Smooth muscle cell (in vitro differentiated cells): ENCODE measurements at regions not wholly inside any gene's neighbourhood (a gene's known extent, or its start where the extent isn't known, plus 50 kb on each side); places are given as distances from the start of the nearest gene placed in this dataset.

Source experiments
- DNase-seq: peaks from one replicate; lab custom pipeline; 2025; ENCODE audit not compliant: unreplicated experiment; lab: John Stamatoyannopoulos, UW
- H2AFZ ChIP-seq: fragments of 200-600 bp; sonication (generic); 2 replicates; pipeline ENCODE4 v1.6.0; 2016; ENCODE audit warnings: antibody characterized with exemption, low read depth, mild to moderate bottlenecking
- H3F3A ChIP-seq: fragments of 200-600 bp; sonication (generic); 2 replicates; pipeline ENCODE4 v1.6.0; 2017; ENCODE audit warnings: antibody characterized with exemption, low read depth
- H3K27ac ChIP-seq: fragments of 200-600 bp; sonication (generic); 2 replicates; pipeline ENCODE4 v1.5.1; 2016; ENCODE audit warnings: low read depth, mild to moderate bottlenecking
- H3K27me3 ChIP-seq: fragments of 200-600 bp; sonication (generic); 2 replicates; pipeline ENCODE4 v1.6.1; 2016; ENCODE audit warnings: low read depth, mild to moderate bottlenecking
- H3K36me3 ChIP-seq: fragments of 200-600 bp; sonication (generic); 2 replicates; pipeline ENCODE4 v1.5.1; 2016; ENCODE audit warnings: low read depth
- H3K4me1 ChIP-seq: fragments of 200-600 bp; sonication (generic); 2 replicates; pipeline ENCODE4 v1.5.1; 2016; ENCODE audit warnings: low read depth
- H3K4me2 ChIP-seq: fragments of 200-600 bp; sonication (generic); 2 replicates; pipeline ENCODE4 v1.6.0; 2016; ENCODE audit warnings: mild to moderate bottlenecking
- H3K4me3 ChIP-seq: fragments of 200-600 bp; sonication (generic); 2 replicates; pipeline ENCODE4 v1.5.1; 2016; ENCODE audit warnings: mild to moderate bottlenecking
- H3K79me2 ChIP-seq: fragments of 200-600 bp; sonication (generic); 2 replicates; pipeline ENCODE4 v1.6.0; 2016; ENCODE audit warnings: low read depth, mild to moderate bottlenecking
- H3K9ac ChIP-seq: fragments of 200-600 bp; sonication (generic); 2 replicates; pipeline ENCODE4 v1.6.0; 2016; ENCODE audit warnings: low read depth
- H3K9me3 ChIP-seq: fragments of 200-600 bp; sonication (generic); replicated peaks from 2 replicates; pipeline ENCODE4 v1.5.1; 2016; ENCODE audit warnings: low read depth
- H4K20me1 ChIP-seq: fragments of 200-600 bp; sonication (generic); 2 replicates; pipeline ENCODE4 v1.6.0; 2016; ENCODE audit warnings: low read depth
- WGBS: methylation state at CpG from one replicate; pipeline ENCODE4 v1.1.7; 2016; ENCODE audit warnings: low lambda C conversion rate; 5-methylcytosine and 5-hydroxymethylcytosine counted together
- TF ChIP-seq, protein P1 (sequence below): fragments of 200-600 bp; sonication (generic); IDR thresholded peaks from 2 replicates; pipeline ENCODE4 v1.5.1; 2017; ENCODE audit warnings: borderline replicate concordance, mild to moderate bottlenecking, antibody characterized with exemption; ENCODE audit not compliant: insufficient read depth, poor library complexity, severe bottlenecking

DNA sequence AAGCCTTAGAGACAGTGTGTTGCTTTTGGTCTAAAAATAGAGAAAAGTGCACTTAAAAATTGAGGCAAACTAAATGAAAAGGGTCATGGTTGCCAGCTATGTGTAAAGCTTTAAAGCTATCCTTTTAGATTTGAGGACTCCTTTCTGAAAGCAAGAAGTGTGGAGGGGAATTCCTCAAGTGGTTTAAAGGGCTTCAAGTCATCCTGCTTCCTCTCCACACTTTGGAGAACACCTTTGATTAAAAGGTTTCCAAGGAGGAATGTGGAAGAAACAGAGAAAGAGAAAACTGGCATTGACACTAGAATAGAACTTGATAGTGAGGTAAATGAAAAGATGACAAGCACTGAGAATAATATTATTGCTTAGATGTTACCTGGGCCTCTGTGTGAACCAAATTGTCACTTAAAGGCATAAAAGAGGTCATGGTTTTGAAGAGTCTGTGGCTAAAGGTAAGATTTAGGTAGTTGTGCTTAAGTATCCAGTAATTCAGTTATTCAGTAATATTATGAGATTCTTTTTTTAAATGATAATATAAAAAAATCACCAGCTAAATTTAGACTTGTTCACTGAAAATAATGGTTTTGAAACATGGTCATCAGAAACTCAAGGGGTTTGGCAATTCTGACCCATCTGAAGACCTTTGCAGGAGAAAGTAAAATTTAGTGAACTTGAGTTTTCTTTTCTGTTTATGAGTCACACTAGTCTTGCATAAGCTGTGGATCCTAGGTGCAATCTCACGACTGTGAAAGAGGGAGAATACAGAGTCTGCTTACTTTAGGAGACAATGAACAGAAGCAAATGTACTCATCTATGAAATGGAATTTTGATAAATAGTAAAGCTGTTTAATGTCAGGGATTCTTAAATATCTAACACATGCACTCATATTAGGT is 466.0 kb downstream of the KIF20B start:
- H3F3A ChIP-seq: no peaks in the 10 kb centered on the region
- no peaks in the 10 kb centered on the region for H3K27me3 ChIP-seq
- DNase-seq: no peak
- TF ChIP-seq, protein P1, sequence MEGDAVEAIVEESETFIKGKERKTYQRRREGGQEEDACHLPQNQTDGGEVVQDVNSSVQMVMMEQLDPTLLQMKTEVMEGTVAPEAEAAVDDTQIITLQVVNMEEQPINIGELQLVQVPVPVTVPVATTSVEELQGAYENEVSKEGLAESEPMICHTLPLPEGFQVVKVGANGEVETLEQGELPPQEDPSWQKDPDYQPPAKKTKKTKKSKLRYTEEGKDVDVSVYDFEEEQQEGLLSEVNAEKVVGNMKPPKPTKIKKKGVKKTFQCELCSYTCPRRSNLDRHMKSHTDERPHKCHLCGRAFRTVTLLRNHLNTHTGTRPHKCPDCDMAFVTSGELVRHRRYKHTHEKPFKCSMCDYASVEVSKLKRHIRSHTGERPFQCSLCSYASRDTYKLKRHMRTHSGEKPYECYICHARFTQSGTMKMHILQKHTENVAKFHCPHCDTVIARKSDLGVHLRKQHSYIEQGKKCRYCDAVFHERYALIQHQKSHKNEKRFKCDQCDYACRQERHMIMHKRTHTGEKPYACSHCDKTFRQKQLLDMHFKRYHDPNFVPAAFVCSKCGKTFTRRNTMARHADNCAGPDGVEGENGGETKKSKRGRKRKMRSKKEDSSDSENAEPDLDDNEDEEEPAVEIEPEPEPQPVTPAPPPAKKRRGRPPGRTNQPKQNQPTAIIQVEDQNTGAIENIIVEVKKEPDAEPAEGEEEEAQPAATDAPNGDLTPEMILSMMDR: no peak
- no peak overlapping the region for H3K4me3 ChIP-seq
- 9% methylated on average over 1 of the region's 1 CpG for WGBS
- H3K4me1 ChIP-seq: no peaks in the 10 kb centered on the region
- no peaks in the 10 kb centered on the region for H3K36me3 ChIP-seq
- no peaks in the 10 kb centered on the region for H4K20me1 ChIP-seq
- no peaks in the 10 kb centered on the region for H3K9me3 ChIP-seq
- no peak overlapping the region for H3K9ac ChIP-seq
- H2AFZ ChIP-seq: no peak overlapping the region
- H3K79me2 ChIP-seq: no peaks in the 10 kb centered on the region
- H3K4me2 ChIP-seq: no peak overlapping the region
- no peak overlapping the region for H3K27ac ChIP-seq

DNA sequence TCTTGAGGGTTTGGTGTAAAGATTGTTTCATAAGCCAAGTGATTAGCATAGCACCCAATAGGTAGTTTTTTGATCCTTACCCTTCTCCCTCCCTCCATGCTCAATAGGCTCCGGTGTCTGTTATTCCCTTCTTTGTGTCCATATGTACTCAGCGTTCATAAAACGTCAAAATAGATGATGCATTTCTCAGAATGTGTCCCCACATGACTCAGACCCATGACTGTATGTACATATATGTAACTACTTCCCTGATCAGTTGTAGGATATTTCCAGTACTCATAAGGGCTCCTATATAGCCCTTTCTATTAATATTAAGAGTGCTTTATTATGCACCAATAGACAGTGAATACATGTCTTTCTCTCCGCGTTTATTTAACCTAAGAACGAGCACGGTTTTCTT is 466.9 kb downstream of the KIF20B start:
- Histone ChIP-seq H3K9me3 (no peaks in the 10 kb centered on the region), H3K4me1 (no peaks in the 10 kb centered on the region), H3K4me2 (no peak overlapping the region), H3K27me3 (no peaks in the 10 kb centered on the region), H3K79me2 (no peaks in the 10 kb centered on the region), H3K36me3 (no peaks in the 10 kb centered on the region), H3K9ac (no peak overlapping the region), H2AFZ (no peak overlapping the region), H3K4me3 (no peak overlapping the region), H3K27ac (no peak overlapping the region), H3F3A (no peaks in the 10 kb centered on the region), H4K20me1 (no peaks in the 10 kb centered on the region)
- WGBS: 92% methylated on average over 7 of the region's 7 CpGs
- no peak for DNase-seq
- TF ChIP-seq, protein P1: no peak

DNA sequence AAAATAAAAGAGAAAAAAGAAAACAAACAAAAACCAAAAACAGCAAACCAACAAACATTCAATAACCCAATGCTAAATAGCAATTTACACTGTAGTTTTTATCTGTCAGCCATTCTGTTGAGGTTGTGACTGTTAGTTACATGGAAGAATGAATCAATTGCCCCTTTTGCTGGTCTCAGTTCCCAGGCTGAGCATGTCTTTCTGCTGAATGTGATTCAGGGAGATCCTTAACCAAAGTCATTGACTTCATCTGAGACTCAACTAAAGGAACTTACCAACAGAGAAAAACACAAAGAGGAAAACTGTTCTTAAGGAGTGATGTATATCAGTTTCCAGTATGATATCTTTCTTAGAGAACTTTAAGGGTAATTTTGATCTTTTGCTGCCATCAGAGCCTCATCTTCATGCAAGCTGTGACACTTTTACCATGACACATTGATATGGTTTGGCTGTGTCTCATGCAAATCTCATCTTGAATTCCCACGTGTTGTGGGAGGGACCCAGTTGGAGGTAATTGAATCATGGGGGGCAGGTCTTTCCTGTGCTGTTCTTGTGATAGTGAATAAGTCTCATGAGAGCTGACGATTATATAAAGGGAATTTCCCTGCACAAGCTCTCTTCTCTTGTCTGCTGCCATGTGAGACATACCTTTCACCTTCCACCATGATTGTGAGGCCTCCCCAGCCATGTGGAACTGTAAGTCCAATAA is 469.8 kb downstream of the KIF20B start:
- no peak for DNase-seq
- Histone ChIP-seq H3K9me3 (no peaks in the 10 kb centered on the region), H3F3A (peaks cover 11% of the 10 kb centered on the region), H3K4me3 (no peak overlapping the region), H3K79me2 (no peaks in the 10 kb centered on the region), H2AFZ (no peak overlapping the region), H4K20me1 (no peaks in the 10 kb centered on the region), H3K4me1 (no peaks in the 10 kb centered on the region), H3K4me2 (no peak overlapping the region), H3K27ac (no peak overlapping the region), H3K9ac (no peak overlapping the region), H3K36me3 (no peaks in the 10 kb centered on the region), H3K27me3 (no peaks in the 10 kb centered on the region)
- 87% methylated on average over 2 of the region's 2 CpGs for WGBS
- TF ChIP-seq, protein P1: no peak
